NCI-H1417 (cell line): ENCODE measurements at regions not wholly inside any gene's neighbourhood (a gene's known extent, or its start where the extent isn't known, plus 50 kb on each side); places are given as distances from the start of the nearest gene placed in this dataset.

Source experiments
- DNase-seq, 3 experiments: peaks; one replicate each; lab custom pipeline; 2025; lab: John Stamatoyannopoulos, UW

- no peak for DNase-seq
Observed at GRCh38 chr12:126193190-126193589, 1128.0 kb downstream of the AACS start.

GRCh38 chr12:126196263-126196662, 1131.0 kb downstream of the AACS start:
- DNase-seq, result no peak

GRCh38 chr12:126198516-126198915, 1133.3 kb downstream of the AACS start:
- DNase-seq, result no peak

GRCh38 chr12:126198966-126199692, 1133.9 kb downstream of the AACS start:
- no peak for DNase-seq

- no peak for DNase-seq
Observed at GRCh38 chr12:126201981-126202537, 1136.8 kb downstream of the AACS start.

GRCh38 chr12:126204326-126204725, 1139.1 kb downstream of the AACS start:
- DNase-seq, result no peak

- DNase-seq, result no peak
Observed at GRCh38 chr12:126210026-126210425, 1144.8 kb downstream of the AACS start.

GRCh38 chr12:126210448-126210847, 1145.2 kb downstream of the AACS start:
- no peak for DNase-seq

- DNase-seq, result no peak
Observed at GRCh38 chr12:126212824-126213223, 1147.6 kb downstream of the AACS start.

- DNase-seq, result no peak
Observed at GRCh38 chr12:126218697-126219096, 1153.5 kb downstream of the AACS start.

GRCh38 chr12:126219139-126219538, 1153.9 kb downstream of the AACS start:
- DNase-seq, result no peak

- no peak for DNase-seq
Observed at GRCh38 chr12:126219654-126220279, 1154.5 kb downstream of the AACS start.

GRCh38 chr12:126224032-126224431, 1158.8 kb downstream of the AACS start:
- no peak for DNase-seq

- DNase-seq, result no peak
Observed at GRCh38 chr12:126228936-126229335, 1163.7 kb downstream of the AACS start.

- no peak for DNase-seq
Observed at GRCh38 chr12:126232711-126233110, 1167.5 kb downstream of the AACS start.

GRCh38 chr12:126233625-126234024, 1168.4 kb downstream of the AACS start:
- no peak for DNase-seq

- no peak for DNase-seq
Observed at GRCh38 chr12:126243814-126244440, 1178.7 kb downstream of the AACS start.

- DNase-seq, result no peak
Observed at GRCh38 chr12:126247936-126248335, 1182.7 kb downstream of the AACS start.

GRCh38 chr12:126248871-126249403, 1183.7 kb downstream of the AACS start:
- no peak for DNase-seq

GRCh38 chr12:126258190-126258589, 1193.0 kb downstream of the AACS start:
- no peak for DNase-seq

GRCh38 chr12:126262829-126263228, 1197.6 kb downstream of the AACS start:
- DNase-seq, result no peak

- no peak for DNase-seq
Observed at GRCh38 chr12:126268222-126268621, 1203.0 kb downstream of the AACS start.

GRCh38 chr12:126271159-126271558, 1205.9 kb downstream of the AACS start:
- no peak for DNase-seq
